B cell (primary cell): ENCODE measurements at regions not wholly inside any gene's neighbourhood (a gene's known extent, or its start where the extent isn't known, plus 50 kb on each side); places are given as distances from the start of the nearest gene placed in this dataset.

Experiments used
- ATAC-seq: fragments of 200-7000 bp; cut with Tn5 transposase; one replicate; pipeline ENCODE4 v1.10.0; 2021; ENCODE audit warnings: low read depth, mild to moderate bottlenecking, moderate number of reproducible peaks, moderate library complexity
- CTCF ChIA-PET: fragments of 350-600 bp; sonication (Branson Sonifier 250); formaldehyde crosslinking; loops from one replicate; lab custom pipeline; 2021; ENCODE audit warnings: antibody characterized with exemption, inconsistent platforms; lab: Charles Lee
- POLR2A ChIA-PET: fragments of 350-600 bp; sonication (Branson Sonifier 250); formaldehyde crosslinking; loops from one replicate; lab custom pipeline; 2021; ENCODE audit warnings: antibody characterized with exemption; lab: Charles Lee
- DNase-seq: peaks from one replicate; pipeline ENCODE4 v3.0.0; 2013
- H2AFZ ChIP-seq: 2 replicates; pipeline ENCODE4 v1.6.1; 2012; ENCODE audit warnings: mild to moderate bottlenecking, low read depth, low read length; ENCODE audit not compliant: insufficient read depth, poor library complexity, severe bottlenecking
- H3K27ac ChIP-seq, 2 donors: 1 replicate in 1 of 2; 2 replicates in 1 of 2; pipeline ENCODE4 v1.5.1; 2012 to 2013; ENCODE audit warnings: low read length in 2 of 2, mild to moderate bottlenecking in 2 of 2, moderate library complexity in 1 of 2
- H3K27me3 ChIP-seq, 4 experiments: fragments of 200-600 bp in 1 of 4; sonication (generic) in 1 of 4; replicated peaks in 1 of 4; 1 replicate in 2 of 4; 2 replicates in 2 of 4; pipeline versions ENCODE4 v1.6.1 to v1.7.0; 2013 to 2016; ENCODE audit warnings: low read length in 3 of 4, mild to moderate bottlenecking in 2 of 4, mixed read lengths in 1 of 4, moderate library complexity in 1 of 4; ENCODE audit not compliant: insufficient read depth in 4 of 4, control insufficient read depth in 3 of 4; ENCODE audit errors: control extremely low read depth in 1 of 4
- H3K36me3 ChIP-seq, 2 experiments: replicated peaks in 1 of 2; 1 replicate in 1 of 2; 2 replicates in 1 of 2; pipeline versions ENCODE4 v1.6.1 to v1.7.1; 2013; ENCODE audit warnings: low read length in 1 of 2; ENCODE audit not compliant: insufficient read depth in 2 of 2, control insufficient read depth in 1 of 2; ENCODE audit errors: control extremely low read depth in 1 of 2, extremely low read depth in 1 of 2
- H3K4me1 ChIP-seq, 2 donors: fragments of 200-600 bp in 1 of 2; sonication (generic) in 1 of 2; 1 replicate in 1 of 2; 2 replicates in 1 of 2; pipeline versions ENCODE4 v1.5.1 to v1.6.1; 2013 to 2017; ENCODE audit warnings: low read length in 2 of 2; ENCODE audit not compliant: control insufficient read depth in 2 of 2, insufficient read depth in 2 of 2
- H3K4me2 ChIP-seq: replicated peaks from 2 replicates; pipeline ENCODE3; 2012; ENCODE audit warnings: mild to moderate bottlenecking, low read depth, low read length; ENCODE audit not compliant: poor library complexity, severe bottlenecking
- H3K4me3 ChIP-seq, 5 experiments: fragments of 200-600 bp in 1 of 5; sonication (generic) in 1 of 5; 1 replicate in 3 of 5; 2 replicates in 2 of 5; pipeline versions ENCODE4 v1.5.1 to v1.7.0; 2011 to 2016; ENCODE audit warnings: low read length in 4 of 5, mild to moderate bottlenecking in 4 of 5, low read depth in 2 of 5, control low read depth in 1 of 5, moderate library complexity in 1 of 5; ENCODE audit not compliant: insufficient read depth in 1 of 5; ENCODE audit errors: control extremely low read depth in 1 of 5, extremely low read depth in 1 of 5
- H3K79me2 ChIP-seq: fragments of 200-600 bp; sonication (generic); one replicate; pipeline ENCODE4 v1.6.0; 2016; ENCODE audit warnings: low read length; ENCODE audit not compliant: control insufficient read depth, insufficient read depth
- H3K9ac ChIP-seq: fragments of 200-600 bp; sonication (generic); 2 replicates; pipeline ENCODE4 v1.6.1; 2017; ENCODE audit warnings: mild to moderate bottlenecking, low read length, moderate library complexity
- H3K9me3 ChIP-seq, 3 donors: one replicate each; pipeline versions ENCODE4 v1.6.1 to v1.7.1; 2013; ENCODE audit warnings: low read length in 2 of 3; ENCODE audit not compliant: control insufficient read depth in 2 of 3, insufficient read depth in 1 of 3; ENCODE audit errors: control extremely low read depth in 1 of 3
- H4K20me1 ChIP-seq: 2 replicates; pipeline ENCODE4 v1.6.0; 2012; ENCODE audit warnings: mild to moderate bottlenecking, low read length; ENCODE audit not compliant: insufficient read depth, control insufficient read depth, poor library complexity, severe bottlenecking
- H3K27ac Mint-ChIP-seq: one replicate; pipeline ENCODE4 v1.8.0; 2021; ENCODE audit warnings: mixed read lengths
- H3K27me3 Mint-ChIP-seq: one replicate; pipeline ENCODE4 v1.8.0; 2021; ENCODE audit warnings: mixed read lengths
- H3K4me1 Mint-ChIP-seq: one replicate; pipeline ENCODE4 v1.8.0; 2021; ENCODE audit warnings: mixed read lengths
- H3K4me3 Mint-ChIP-seq: one replicate; pipeline ENCODE4 v1.8.0; 2021; ENCODE audit warnings: mixed read lengths
- H3K9me3 Mint-ChIP-seq: one replicate; pipeline ENCODE4 v1.8.0; 2022; ENCODE audit warnings: mixed read lengths; ENCODE audit not compliant: insufficient read depth
- EZH2 ChIP-seq: IDR thresholded peaks from 2 replicates; pipeline ENCODE4 v1.6.1; 2012; ENCODE audit warnings: borderline replicate concordance, low read depth, mild to moderate bottlenecking, moderate library complexity, low read length; ENCODE audit not compliant: insufficient read depth, poor library complexity, severe bottlenecking
- WGBS: methylation state at CpG from one replicate; pipeline ENCODE4 v1.1.5; 2013; ENCODE audit warnings: missing lambda C conversion rate; ENCODE audit not compliant: insufficient coverage; 5-methylcytosine and 5-hydroxymethylcytosine counted together
- intact Hi-C: fragments of 100-400 bp; cut with micrococcal nuclease; formaldehyde crosslinking; loops from one replicate; pipeline ENCODE4 v1.10.0; 2022
- TF ChIP-seq, protein P1 (sequence below): fragments of 200-600 bp; IDR thresholded peaks from one replicate; pipeline ENCODE4 v1.8.0; 2022; ENCODE audit warnings: antibody characterized with exemption, mild to moderate bottlenecking

GRCh38 chr1:60419023-60419422 is 345.5 kb upstream of the C1orf87 start:
- ATAC-seq, result no peak
- no peaks in the 10 kb centered on the region for H3K9me3 ChIP-seq
- H3K79me2 ChIP-seq, result no peaks in the 10 kb centered on the region
- intact Hi-C loops, result no loop called here
- TF ChIP-seq, protein P1, sequence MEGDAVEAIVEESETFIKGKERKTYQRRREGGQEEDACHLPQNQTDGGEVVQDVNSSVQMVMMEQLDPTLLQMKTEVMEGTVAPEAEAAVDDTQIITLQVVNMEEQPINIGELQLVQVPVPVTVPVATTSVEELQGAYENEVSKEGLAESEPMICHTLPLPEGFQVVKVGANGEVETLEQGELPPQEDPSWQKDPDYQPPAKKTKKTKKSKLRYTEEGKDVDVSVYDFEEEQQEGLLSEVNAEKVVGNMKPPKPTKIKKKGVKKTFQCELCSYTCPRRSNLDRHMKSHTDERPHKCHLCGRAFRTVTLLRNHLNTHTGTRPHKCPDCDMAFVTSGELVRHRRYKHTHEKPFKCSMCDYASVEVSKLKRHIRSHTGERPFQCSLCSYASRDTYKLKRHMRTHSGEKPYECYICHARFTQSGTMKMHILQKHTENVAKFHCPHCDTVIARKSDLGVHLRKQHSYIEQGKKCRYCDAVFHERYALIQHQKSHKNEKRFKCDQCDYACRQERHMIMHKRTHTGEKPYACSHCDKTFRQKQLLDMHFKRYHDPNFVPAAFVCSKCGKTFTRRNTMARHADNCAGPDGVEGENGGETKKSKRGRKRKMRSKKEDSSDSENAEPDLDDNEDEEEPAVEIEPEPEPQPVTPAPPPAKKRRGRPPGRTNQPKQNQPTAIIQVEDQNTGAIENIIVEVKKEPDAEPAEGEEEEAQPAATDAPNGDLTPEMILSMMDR, result no peak
- no peak for TF ChIP-seq EZH2
- H3K9me3 Mint-ChIP-seq, result peaks cover 2% of the 10 kb centered on the region
- H3K36me3 ChIP-seq, result no peaks in the 10 kb centered on the region
- H4K20me1 ChIP-seq, result no peaks in the 10 kb centered on the region
- H3K4me3 ChIP-seq, result no peak overlapping the region
- no peaks in the 10 kb centered on the region for H3K27me3 Mint-ChIP-seq
- H3K27me3 ChIP-seq, result no peaks in the 10 kb centered on the region
- H3K9ac ChIP-seq, result no peak overlapping the region
- H3K4me1 Mint-ChIP-seq, result no peaks in the 10 kb centered on the region
- no peak overlapping the region for H3K4me3 Mint-ChIP-seq
- no peak overlapping the region for H3K27ac ChIP-seq
- no peak for DNase-seq
- POLR2A ChIA-PET, result no interaction called here
- no peak overlapping the region for H3K27ac Mint-ChIP-seq
- H3K4me1 ChIP-seq, result no peaks in the 10 kb centered on the region
- no CpG with 5 or more reads among the region's 1 CpG for WGBS
- H3K4me2 ChIP-seq, result no peak overlapping the region
- CTCF ChIA-PET, result no interaction called here
- H2AFZ ChIP-seq, result no peak overlapping the region

DNA sequence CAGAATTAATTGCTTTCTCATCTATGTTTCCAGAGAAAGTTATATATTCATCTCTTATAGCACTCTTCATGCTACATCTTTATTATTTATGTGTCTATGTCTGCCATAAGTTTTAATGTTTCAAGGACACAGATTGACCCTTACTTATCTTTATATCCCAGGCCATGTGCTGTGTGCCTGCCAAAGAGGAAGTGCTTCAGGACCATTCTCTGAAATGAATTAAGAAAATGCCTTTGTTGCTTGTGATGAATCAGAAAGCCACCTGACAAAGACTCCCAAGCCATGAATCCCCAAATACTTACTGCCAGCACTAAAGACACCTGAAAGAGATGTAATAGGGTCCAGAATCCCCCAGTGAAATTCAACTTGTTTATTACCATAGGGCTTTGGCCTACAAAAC is 342.1 kb upstream of the C1orf87 start:
- no peak overlapping the region for H3K27ac ChIP-seq
- H3K36me3 ChIP-seq, result no peaks in the 10 kb centered on the region
- H3K79me2 ChIP-seq, result no peaks in the 10 kb centered on the region
- no peak overlapping the region for H3K9ac ChIP-seq
- Mint-ChIP-seq H3K27ac (no peak overlapping the region), H3K4me3 (no peak overlapping the region), H3K9me3 (no peaks in the 10 kb centered on the region), H3K27me3 (no peaks in the 10 kb centered on the region), H3K4me1 (no peaks in the 10 kb centered on the region)
- ChIA-PET CTCF (no interaction called here), POLR2A (no interaction called here)
- TF ChIP-seq, protein P1, result no peak
- TF ChIP-seq EZH2, result no peak
- no peaks in the 10 kb centered on the region for H3K9me3 ChIP-seq
- no peak overlapping the region for H3K4me3 ChIP-seq
- H2AFZ ChIP-seq, result no peak overlapping the region
- no peaks in the 10 kb centered on the region for H3K4me1 ChIP-seq
- ATAC-seq, result no peak
- no peaks in the 10 kb centered on the region for H4K20me1 ChIP-seq
- H3K4me2 ChIP-seq, result no peak overlapping the region
- no peak for DNase-seq
- intact Hi-C loops, result no loop called here
- no peaks in the 10 kb centered on the region for H3K27me3 ChIP-seq
